Stimulated activated CD8-positive, alpha-beta memory T cell treated with anti-CD3 and anti-CD28 coated beads, Interleukin-7, amount 100 ng/mL, for 1 hour (primary cell): ENCODE measurements at regions not wholly inside any gene's neighbourhood (a gene's known extent, or its start where the extent isn't known, plus 50 kb on each side); places are given as distances from the start of the nearest gene placed in this dataset.
"Not testable (repeated sequence)": the region's sequence is repeated elsewhere in the genome, so short reads cannot be mapped to it uniquely, and the experiment has no call there.

ENCODE experiments used
- DNase-seq, 2 donors: peaks; one replicate each; pipeline ENCODE4 v3.0.0-alpha.2; 2020; ENCODE audit warnings: low read depth in 2 of 2

DNA sequence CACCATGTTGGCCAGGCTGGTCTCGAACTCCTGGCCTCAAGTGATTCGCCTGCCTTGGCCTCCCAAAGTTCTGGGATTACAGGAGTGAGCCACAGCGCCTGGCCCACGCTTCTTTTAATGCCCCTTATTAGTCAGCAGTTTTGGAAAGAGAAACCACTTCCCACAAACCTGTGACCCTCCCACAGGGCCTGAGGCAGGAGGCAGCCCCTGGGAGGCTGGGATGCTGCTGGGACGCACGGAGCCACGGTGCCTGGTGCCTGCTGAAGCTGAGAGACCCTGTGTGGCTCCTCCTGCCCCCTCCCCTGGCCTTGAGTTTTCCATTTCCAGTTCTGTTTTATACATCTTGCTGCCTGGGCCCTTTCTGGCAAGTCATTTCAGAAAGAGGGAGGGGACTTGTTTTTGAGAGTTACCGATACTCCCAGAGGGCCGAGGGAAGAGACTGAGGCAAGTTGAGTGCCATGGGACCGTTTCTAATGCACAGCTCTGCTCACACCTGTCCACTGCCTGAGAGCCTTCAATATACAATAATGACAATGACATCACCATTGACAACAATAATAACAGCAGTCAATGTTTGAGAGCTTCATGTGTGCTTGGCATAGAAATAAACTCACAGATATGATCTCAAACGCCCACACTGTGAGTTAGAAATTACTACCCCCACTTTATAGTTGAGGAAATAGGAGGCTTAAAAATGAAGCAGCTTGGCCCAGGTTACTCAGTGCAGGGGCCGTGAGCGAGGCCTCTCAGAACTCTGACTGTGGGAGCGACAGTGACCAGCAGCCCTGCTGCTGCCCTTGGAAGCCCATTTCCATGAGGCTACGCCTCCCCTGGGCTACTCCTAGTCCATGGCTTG lies 78.1 kb upstream of the YWHAQ start:
- no peak for DNase-seq

- no peak for DNase-seq
Measured at GRCh38 chr2:9709539-9710285, 78.9 kb upstream of the YWHAQ start.

GRCh38 chr2:9710311-9710710 lies 79.5 kb upstream of the YWHAQ start:
- DNase-seq, result no peak

GRCh38 chr2:9712263-9712662 lies 81.5 kb upstream of the YWHAQ start:
- DNase-seq, result no peak

DNA sequence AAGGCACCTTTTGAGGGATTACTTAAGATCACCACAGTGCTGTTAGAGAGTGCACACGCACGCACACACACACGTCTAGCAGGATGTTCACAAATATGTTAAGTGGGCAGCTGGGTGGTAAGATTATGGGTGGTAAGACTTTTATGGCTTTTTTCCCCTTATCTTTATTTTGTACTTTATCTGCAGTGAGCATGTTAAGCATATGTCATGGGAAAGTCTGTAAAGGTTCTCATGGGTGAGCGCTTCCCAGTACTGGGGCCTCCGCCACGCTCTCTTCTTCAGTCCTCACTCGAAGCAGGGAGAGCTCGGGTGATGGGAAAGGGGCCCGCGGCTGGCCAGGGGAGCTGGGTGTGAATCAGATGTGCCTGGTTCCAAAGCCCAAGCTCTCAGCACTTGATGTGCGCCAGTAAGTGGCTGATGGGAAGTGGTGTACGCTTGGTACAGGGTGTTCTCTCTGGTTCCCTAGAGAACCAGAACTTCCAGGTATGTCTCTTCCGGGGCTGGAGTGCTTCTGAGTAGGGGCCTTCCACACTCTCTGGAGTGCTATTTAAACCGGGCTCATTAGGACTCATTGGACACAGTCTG lies 83.9 kb upstream of the YWHAQ start:
- DNase-seq, result no peak

DNA sequence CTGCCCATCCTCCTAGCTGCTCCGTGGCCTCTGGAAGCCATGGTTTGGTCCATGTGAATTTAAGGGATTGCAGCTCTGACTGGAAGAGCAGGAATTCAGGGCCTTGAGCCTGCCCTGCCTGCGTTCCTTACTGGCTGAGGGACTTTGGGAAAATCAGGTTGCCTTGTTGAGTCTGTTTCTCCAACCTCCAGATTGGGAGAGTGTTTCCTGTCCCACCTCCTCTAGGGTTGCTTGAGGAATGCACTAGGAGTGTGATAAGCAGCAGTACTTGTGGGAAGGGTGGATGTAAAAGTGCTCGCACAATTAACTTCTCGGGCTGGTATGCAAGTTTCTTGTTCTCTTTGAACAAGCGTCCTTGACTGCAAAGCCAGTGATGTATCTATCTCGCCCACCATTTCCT lies 84.4 kb upstream of the YWHAQ start:
- DNase-seq, result no peak

GRCh38 chr2:9717886-9718451 lies 87.2 kb upstream of the YWHAQ start:
- no peak for DNase-seq

- no peak for DNase-seq
Measured at GRCh38 chr2:9720352-9721093, 89.7 kb upstream of the YWHAQ start.

GRCh38 chr2:9721344-9721743 lies 90.5 kb upstream of the YWHAQ start:
- DNase-seq, result no peak

DNA sequence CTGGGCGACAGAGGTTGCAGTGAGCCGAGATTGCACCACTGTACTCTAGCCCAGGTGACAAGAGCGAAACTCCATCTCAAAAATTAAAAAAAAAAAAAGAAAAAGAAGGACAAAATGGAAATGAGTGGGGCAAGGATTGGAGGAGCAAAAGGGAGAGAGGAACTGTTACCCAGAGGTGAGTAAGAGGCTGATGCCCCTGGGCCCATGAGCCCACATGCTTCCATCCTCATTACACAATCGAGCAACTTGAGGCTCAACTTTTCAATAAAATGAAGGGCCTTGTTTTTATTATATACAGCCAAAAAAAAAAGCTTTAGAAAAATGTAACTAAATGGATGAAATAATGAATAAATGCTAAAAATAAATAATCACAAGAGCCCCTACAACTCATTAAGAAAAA lies 91.7 kb upstream of the YWHAQ start:
- no peak for DNase-seq

- no peak for DNase-seq
Measured at GRCh38 chr2:9724565-9724964, 93.8 kb upstream of the YWHAQ start.

GRCh38 chr2:9725106-9725505 lies 94.3 kb upstream of the YWHAQ start:
- no peak for DNase-seq

DNA sequence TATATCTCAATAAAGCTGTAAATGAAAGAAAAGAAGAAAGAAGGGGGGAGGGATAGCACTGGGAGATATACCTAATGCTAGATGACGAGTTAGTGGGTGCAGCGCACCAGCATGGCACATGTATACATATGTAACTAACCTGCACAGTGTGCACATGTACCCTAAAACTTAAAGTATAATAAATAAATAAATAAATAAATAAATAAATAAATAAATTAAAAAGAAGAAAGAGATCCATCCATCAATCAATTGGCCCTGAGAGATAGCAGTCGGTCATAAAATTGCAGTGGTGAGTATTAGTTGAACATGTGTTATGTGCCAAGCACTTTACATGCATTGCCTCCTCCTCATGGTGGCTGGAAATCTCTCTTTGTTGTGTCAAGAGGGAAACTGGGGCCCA lies 95.2 kb upstream of the YWHAQ start:
- not testable (repeated sequence) for DNase-seq

DNA sequence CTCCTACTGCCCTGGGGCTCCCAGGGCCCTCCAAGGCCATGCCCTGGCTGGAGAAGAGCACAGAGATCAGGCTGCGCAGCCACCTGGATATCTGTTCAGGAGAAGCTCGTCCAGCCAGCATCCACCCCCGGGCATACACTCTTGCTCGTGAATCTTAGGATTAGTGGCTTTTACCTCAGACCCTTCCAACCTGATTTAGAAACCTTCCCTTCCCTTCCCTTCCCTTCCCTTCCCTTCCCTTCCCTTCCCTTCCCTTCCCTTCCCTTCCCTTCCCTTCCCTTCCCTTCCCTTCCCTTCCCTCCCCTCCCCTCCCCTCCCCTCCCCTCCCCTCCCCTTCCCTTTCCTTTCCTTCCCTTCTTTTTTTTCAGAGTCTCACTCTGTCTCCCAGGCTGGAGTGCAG lies 99.7 kb upstream of the YWHAQ start:
- not testable (repeated sequence) for DNase-seq

DNA sequence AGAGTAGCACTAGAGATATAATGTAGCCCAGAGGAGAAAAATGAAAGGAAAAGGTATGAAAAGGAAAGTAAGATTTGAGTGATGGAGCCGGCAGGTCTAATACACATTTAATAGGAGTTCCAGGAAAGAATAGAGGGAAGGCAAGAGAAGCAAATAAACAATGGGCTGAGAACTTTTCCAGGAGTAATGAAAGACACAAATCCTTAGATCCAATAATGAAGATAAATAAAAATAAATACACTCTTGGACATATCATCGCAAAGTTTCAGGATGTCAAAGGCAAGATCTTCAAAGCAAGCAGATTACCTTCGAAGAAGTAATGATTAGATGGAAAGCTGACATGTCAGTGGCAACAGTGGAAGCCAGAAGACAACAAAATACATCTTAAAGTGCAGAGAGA lies 102.0 kb upstream of the YWHAQ start:
- no peak for DNase-seq

- DNase-seq, result no peak
Measured at GRCh38 chr2:9734308-9734707, 103.5 kb upstream of the YWHAQ start.

DNA sequence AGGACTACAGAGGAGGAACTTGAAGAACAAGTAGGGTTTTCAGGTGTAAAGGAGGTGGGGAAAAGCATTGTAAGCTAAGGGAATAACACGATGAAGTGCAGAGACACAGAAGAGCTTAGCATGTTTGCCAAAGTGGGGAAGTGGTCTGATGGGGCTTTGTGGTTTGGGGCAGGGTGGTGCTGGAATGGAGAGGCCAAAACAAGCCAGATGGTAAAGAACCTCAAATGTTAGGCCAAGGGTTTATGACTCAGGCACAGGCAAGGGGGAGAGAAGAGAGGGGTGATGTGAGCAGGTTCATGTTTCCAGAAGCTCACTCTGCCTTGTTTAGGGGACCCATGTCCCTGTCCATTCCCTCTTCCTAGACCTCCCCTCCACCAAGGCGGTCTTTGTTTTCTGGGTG lies 104.5 kb upstream of the YWHAQ start:
- DNase-seq, result no peak

GRCh38 chr2:9736021-9736420 lies 105.2 kb upstream of the YWHAQ start:
- no peak for DNase-seq

GRCh38 chr2:9737053-9737875 lies 106.0 kb upstream of the TAF1B start:
- no peak for DNase-seq

- no peak for DNase-seq
Measured at GRCh38 chr2:9738062-9738461, 105.2 kb upstream of the TAF1B start.
